ENCODE measurements at regions not wholly inside any gene's neighbourhood (a gene's known extent, or its start where the extent isn't known, plus 50 kb on each side); places are given as distances from the start of the nearest gene placed in this dataset.

DNA sequence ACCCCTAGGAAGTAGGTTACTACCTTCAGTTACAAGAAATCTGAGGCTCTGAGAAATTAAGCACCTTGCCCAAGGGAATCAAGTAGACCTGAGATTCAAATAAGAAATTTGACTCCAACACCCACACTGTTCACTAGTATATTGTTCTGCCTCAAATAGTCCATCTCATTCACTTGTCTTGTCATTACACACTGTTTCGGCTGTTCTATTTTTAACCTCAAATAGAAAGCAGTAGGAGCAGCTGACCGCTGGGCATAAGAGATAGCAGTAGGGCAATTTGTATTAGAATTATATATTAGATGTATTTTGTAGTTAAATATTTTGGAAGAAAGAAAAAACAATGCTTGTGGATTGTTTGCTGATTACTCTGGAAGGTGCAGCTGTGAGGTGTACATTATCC, 185.1 kb downstream of the INHBA start:
- TF ChIP-seq GATA2 (IDR thresholded peaks at IDR 0.05; ENCODE audit: low read depth, low read length) (no peak), GATA3 (IDR thresholded peaks at IDR 0.05; ENCODE audit: low read depth, low read length) (no peak)
